SKM-1 (cell line): ENCODE measurements at regions not wholly inside any gene's neighbourhood (a gene's known extent, or its start where the extent isn't known, plus 50 kb on each side); places are given as distances from the start of the nearest gene placed in this dataset.

Experiments used
- DNase-seq: peaks from one replicate; lab custom pipeline; 2025; ENCODE audit not compliant: unreplicated experiment; lab: John Stamatoyannopoulos, UW

DNA sequence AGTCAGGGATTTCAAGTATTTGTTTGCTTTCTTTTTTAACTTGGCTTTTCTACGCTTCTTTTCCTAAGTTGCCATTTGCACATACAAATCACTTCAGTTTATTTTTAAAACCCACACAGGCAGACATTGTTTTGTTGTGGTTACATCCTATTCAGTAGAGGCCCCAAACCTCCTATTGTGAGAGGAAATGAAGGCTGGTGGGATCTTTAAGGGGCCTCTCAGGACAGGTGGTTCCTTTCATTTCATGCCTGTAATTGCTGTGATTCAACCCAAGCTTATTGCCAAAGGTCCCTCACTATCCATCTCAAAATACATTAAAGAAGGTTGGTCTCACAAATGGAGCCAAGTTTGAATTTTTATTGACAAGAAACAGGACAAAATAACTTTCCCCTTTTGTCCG is 257.1 kb downstream of the ADAMTS20 start:
- DNase-seq: no peak

DNA sequence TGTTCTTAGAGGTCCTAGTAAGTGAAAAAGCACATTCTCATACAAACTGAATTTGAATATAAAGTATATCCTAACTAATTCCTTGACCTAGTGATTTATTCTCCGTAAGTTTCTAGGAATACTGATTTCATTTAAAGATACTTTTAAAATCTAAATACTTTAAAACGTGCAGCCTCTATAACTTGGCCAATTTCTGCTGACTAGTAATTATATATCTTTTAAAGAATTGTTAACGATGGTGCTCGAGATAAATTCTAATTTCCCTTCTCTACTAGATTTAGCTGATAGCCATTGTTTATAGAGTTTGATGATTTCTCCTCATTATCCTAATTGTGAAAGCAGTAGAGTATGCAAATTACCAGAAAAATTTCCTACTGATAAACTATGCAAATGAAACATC is 257.9 kb downstream of the ADAMTS20 start:
- no peak for DNase-seq

GRCh38 chr12:43293396-43293795 is 258.6 kb downstream of the ADAMTS20 start:
- no peak for DNase-seq

DNA sequence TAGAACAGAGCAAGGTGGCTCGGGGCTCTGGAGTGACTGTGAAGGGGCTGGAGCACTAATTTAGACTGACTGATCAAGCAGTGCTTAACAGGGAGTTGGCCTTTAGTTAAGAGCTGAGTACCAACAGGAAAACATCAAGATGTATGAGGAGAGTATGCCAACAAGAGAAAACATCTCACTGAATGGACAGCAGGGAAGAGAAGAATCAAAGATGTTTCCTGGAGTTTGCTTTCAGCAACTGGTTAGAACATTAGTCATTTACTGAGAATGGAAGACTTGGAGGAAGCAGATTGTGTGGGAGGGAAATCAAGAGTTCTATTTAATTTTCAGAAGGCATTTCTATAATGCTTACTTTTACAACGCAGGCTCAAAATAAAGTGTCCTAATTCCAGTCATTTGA is 259.3 kb downstream of the ADAMTS20 start:
- DNase-seq: no peak

DNA sequence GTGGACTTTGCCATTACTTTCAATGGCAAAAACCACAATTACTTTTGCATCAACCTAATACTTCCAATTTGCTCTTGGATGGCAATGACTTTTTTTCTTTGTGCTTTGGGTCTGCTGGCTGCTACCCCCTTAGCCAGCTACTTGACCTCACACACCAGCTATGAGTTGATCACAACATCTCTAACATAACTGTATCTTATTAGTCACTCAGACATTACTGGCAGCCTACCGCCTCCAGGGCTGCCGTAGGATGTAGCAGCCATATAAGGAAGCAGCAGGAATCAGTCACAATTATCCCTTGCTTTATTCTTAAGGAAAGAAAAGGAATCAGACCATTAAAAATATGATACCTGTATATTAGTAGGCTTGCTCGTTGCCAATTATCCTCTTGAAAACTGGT is 260.5 kb downstream of the ADAMTS20 start:
- DNase-seq: no peak

- DNase-seq: no peak
Observed at GRCh38 chr12:43290836-43291235, 261.2 kb downstream of the ADAMTS20 start.

GRCh38 chr12:43289426-43289801 is 262.6 kb downstream of the ADAMTS20 start:
- no peak for DNase-seq

DNA sequence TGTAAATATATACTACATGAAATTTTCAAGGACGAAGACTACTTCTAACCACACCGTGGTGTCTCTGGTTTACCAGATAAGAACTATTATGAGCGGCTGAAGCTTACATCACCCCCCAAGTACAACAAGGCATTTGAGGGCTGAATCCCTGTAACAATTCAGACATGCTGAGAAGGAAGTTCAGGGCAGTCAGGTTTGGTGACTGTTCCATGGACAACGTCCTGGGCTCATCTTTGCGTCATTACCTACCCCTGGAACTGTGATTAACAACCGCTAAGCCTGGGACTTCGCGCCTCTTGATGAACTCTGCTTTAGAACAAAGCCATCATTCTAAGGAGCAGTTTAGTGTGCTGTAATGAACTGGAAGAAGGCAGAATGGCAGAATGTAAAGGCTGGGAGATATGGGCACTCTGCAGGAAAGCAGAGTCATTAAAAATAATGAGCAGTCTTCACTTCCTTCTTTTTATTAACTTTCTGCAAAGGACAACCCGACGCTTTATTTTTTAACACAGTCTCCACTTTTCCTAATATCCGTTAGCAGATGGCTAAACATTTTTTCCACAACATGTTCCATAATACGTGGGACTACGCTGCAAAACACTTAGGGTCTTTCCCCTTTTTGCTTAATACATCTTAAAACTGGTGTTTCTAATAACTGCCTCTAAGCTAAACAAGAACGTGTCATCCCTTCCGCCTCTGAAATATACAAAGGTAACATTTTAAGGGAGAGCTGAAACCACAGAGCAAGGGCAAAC is 263.2 kb downstream of the ADAMTS20 start:
- no peak for DNase-seq

- no peak for DNase-seq
Observed at GRCh38 chr12:43287706-43288383, 264.2 kb downstream of the ADAMTS20 start.

- DNase-seq: no peak
Observed at GRCh38 chr12:43286986-43287385, 265.0 kb downstream of the ADAMTS20 start.

- DNase-seq: no peak
Observed at GRCh38 chr12:43285159-43285598, 266.8 kb downstream of the ADAMTS20 start.

GRCh38 chr12:43284486-43285158 is 267.4 kb downstream of the ADAMTS20 start:
- DNase-seq: no peak

GRCh38 chr12:43283206-43283605 is 268.8 kb downstream of the ADAMTS20 start:
- DNase-seq: no peak

DNA sequence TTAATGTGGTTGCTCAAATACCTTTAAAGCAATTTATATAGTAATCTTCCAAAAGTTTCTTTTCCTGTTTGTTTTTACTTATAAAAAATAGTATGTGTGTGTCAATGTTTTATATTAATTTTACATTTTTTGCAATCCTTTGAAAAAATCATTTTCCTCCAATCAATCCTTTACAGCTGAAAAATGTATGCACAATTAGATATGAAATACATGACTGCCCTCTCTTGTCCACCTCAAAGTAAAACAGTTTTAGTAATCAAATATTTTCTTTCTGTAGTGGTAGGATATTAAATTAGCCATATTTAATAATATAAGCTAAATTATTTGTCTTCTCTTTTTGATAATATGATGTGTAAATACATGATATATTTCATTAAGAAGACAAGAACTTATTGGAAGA is 269.9 kb downstream of the ADAMTS20 start:
- no peak for DNase-seq

DNA sequence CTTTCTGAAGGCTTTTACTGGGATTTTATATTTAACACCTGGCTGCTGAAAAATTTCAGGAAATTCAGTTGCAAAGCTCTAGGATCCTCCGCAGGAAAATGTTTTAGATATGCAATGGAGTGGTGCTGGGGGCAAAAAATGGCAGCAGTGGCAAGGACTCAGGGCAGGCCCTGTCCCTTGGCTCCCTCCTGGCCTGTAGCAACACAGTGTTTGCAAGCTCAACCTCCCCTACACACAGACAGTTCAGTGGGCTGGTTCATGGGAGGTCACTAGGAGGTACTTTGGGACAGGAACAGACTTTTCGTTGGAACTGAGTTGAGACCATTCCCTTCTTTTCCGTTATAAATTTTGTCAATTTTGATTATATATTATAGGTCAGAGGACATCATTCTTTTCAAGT is 270.4 kb downstream of the ADAMTS20 start:
- DNase-seq: no peak

DNA sequence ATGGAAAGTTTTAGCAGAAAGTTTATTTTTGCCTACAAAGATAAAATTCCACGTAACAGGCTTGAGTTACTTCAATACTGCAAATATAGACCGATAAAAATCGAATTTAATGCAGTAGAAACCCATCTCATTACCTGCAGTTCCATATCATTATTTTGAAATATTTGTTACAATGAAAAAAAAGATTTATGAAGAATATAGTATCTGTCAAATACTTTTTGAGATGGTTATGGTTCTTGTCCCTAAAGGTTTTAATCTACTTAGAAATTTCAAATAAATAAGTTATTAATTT is 273.5 kb downstream of the ADAMTS20 start:
- no peak for DNase-seq

DNA sequence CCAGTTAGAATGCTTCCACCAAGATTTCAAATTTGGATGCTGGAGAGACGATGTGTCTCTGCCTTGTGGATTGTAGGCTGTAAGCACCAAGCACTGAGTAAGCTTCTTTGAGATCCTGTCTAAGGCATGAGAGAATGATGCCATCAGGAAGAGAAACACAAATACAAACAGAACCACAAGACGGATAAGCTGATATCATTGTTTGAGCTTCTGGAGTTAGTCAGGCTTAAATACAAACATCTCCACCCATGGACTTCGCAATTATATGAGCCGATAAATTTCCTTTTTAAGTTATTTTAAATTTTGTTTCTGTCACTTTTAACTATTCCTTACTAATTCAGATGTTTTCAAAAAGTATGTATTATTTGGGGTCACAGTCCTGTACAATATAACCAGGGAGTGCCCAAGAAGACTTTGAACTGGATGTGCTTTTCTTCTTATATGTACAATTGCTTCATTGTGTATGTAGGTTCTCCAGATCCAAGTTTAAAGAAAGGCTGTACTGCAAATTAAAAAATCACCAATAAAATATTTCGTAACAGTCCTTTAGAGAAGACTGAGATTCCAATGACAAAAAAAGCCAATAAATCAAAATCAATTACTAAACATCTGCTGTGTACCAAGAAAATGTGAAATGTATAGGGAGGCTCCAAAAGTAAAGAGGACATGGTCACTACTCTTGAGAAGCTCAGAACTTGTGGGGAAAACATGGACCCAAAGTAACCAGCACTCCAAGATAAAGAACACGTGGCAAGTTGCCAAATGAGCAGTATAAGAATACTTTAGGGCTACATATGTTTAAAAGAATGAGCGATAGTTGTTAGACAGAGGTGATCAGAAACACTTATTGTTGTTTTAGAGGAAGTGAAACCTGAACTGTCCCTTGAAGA is 274.1 kb downstream of the ADAMTS20 start:
- DNase-seq: no peak

GRCh38 chr12:43273467-43273866 is 278.5 kb downstream of the ADAMTS20 start:
- DNase-seq: no peak

GRCh38 chr12:43271659-43272058 is 280.3 kb downstream of the ADAMTS20 start:
- DNase-seq: no peak

DNA sequence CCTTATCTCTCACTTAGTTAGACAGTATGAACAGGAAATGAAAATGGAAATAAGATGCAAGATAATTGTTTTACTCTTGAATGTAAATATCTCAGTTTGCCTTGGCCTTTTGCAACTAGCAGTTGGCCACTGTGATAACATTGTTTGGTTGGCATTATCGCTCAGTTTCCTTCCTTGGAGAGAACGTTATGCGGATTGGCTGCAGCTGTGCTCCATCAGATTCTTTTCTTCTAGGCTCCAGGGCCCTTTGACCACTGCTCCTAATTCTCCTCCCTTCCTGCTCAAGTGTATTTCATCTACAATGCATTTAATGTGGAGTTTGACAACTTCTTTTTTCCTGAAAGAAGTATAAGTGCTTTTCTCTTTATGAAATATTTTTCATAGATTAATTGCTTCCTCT is 284.2 kb downstream of the ADAMTS20 start:
- DNase-seq: no peak

DNA sequence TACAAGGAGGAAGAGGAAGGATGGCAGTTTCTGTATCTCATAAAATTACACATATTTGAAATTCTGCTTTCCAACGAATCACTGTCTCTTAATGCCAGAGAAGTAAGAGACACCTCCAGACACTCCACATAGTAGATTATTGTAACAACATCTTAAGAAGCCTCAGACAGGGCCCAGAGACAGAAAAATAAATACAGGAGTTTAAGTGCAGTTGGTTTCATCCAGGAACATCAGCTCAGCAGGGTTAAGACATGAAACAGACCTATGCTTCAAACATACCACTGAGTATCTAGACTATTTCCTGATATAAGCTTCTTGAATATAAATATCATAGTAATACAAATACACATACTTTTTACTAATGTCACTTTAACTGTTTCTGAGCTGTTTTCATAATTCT is 290.3 kb downstream of the ADAMTS20 start:
- DNase-seq: no peak
